GM21576 (cell line): ENCODE measurements at regions not wholly inside any gene's neighbourhood (a gene's known extent, or its start where the extent isn't known, plus 50 kb on each side); places are given as distances from the start of the nearest gene placed in this dataset.

ENCODE experiments used
- ATAC-seq: cut with Tn5 transposase; IDR thresholded peaks from one replicate; pipeline ENCODE4 v1.9.1; 2021; ENCODE audit warnings: mild to moderate bottlenecking, moderate library complexity; ENCODE audit not compliant: unreplicated experiment

- ATAC-seq: no peak
These were observed 65.3 kb upstream of the WDR1 start for GRCh38 chr4:10181745-10182445.

GRCh38 chr4:10180927-10181744 is 64.5 kb upstream of the WDR1 start:
- peak; percentile 93 for ATAC-seq

DNA sequence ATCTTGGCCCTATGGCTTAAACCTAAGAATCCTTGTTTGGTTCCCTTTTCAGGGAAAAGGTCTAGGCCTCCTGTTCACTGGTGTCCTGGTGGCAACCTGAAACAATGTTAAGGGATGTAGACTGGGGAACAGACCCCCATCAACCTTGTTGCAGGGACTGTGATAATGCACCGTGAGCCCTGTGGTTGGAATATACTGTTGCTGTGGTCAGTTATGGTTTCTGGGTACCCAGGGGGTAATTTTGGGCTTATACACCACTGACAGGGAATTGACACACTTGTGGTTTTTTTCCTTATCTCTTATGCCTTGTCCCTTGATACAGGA is 64.0 kb upstream of the WDR1 start:
- ATAC-seq: no peak

GRCh38 chr4:10179957-10180602 is 63.5 kb upstream of the WDR1 start:
- ATAC-seq: no peak

DNA sequence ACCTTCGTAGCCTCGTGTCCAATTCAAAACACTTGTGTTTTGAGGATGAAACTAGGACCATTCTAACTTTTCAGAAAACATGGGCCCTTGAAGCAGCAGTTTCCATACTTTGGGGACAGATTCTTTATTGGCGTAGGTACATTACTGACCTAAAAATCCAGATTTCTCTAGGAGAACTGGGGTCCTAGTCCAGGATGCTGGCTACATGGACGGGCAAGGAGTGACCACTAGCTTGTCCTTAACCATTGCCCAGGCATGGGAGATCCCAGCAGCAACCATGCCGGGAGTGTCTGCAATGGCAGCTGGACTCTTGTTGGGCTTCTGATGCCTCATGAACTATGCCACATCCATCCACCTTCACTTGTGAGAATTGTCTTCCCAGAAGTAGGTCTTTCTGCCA is 62.2 kb upstream of the WDR1 start:
- no peak for ATAC-seq

DNA sequence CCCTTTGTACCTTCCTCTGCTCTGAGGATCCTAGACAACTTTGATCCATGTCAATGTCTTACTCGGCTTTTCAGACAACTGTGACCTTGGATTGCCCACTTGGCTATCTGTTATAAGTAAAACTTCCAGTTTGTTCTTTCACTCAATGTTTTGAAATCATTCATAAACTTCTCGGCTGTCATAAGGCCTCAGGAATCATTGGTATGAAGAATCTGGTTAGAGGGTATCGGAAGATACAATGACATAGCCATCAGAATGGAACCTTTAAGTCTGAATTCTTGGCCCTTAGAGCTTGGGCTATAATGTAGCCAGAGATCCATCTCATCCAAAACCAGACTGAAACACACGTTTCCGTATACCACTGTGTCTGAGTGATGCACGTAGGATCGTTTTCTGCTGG is 59.0 kb upstream of the WDR1 start:
- ATAC-seq: no peak

- ATAC-seq: no peak
These were observed 57.5 kb upstream of the WDR1 start for GRCh38 chr4:10173754-10174749.

GRCh38 chr4:10173037-10173753 is 56.6 kb upstream of the WDR1 start:
- ATAC-seq: no peak

GRCh38 chr4:10172278-10172921 is 55.8 kb upstream of the WDR1 start:
- no peak for ATAC-seq

GRCh38 chr4:10171055-10171454 is 54.5 kb upstream of the WDR1 start:
- no peak for ATAC-seq

GRCh38 chr4:10169839-10170387 is 53.3 kb upstream of the WDR1 start:
- ATAC-seq: no peak

DNA sequence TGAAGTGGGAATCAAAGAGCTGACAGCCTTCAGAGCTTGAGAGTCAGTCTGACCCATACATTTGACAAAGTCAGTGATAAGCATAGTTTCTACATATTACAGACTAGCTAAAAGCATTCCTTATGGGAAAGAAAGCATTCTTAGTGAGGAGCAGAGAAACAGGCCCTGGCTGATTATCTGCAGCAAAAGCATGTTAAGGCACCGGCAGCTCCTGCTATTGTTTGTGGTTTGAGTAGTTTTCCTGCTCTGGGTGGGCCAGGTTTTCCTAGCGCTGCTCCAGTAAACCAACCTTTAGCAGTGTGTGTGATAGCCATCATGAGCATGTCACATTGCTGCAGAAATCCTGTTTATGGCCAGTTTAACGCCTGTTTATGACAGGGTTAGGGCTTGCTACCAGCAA is 51.6 kb upstream of the WDR1 start:
- no peak for ATAC-seq

DNA sequence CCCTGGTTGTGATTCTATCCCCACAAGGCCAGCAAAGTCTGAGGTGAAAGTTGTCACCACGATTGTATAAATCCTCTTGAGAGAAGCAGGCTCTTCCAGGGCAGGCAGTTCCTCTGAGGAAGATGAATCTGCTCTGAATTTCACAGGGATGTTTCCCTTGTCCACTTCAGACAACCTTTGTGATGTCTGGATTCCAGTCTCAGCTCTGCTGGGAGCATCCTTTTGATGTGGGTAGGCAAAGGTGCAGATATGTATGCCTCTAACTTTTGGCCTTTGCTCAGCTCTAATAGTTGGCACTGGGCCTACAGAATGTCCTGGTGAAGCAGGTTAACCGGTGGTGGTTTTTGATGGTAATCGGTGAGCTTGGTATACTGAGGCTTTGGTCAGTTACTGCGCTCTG is 50.6 kb upstream of the WDR1 start:
- ATAC-seq: no peak
